Hypothalamus (tissue), 51 donors: ENCODE measurements at regions not wholly inside any gene's neighbourhood (a gene's known extent, or its start where the extent isn't known, plus 50 kb on each side); places are given as distances from the start of the nearest gene placed in this dataset.

Experiments
- DNase-seq, 51 donors: peaks; one replicate each; lab custom pipeline; 2025; lab: John Stamatoyannopoulos, UW

GRCh38 chr3:22296601-22297000, 545.6 kb upstream of the ZNF385D start:
- no peak for DNase-seq

- DNase-seq: no peak
These were observed 546.4 kb upstream of the ZNF385D start for GRCh38 chr3:22297436-22297835.

GRCh38 chr3:22306454-22306853, 555.4 kb upstream of the ZNF385D start:
- no peak for DNase-seq

- no peak for DNase-seq
These were observed 557.9 kb upstream of the ZNF385D start for GRCh38 chr3:22308871-22309270.

GRCh38 chr3:22315925-22316324, 564.9 kb upstream of the ZNF385D start:
- no peak for DNase-seq

GRCh38 chr3:22318325-22318724, 567.3 kb upstream of the ZNF385D start:
- DNase-seq: no peak

GRCh38 chr3:22319446-22319845, 568.4 kb upstream of the ZNF385D start:
- no peak for DNase-seq

- no peak for DNase-seq
These were observed 571.9 kb upstream of the ZNF385D start for GRCh38 chr3:22322861-22323260.

GRCh38 chr3:22326305-22326704, 575.3 kb upstream of the ZNF385D start:
- DNase-seq: no peak

GRCh38 chr3:22334996-22335395, 584.0 kb upstream of the ZNF385D start:
- DNase-seq: no peak

- DNase-seq: no peak
These were observed 598.3 kb upstream of the ZNF385D start for GRCh38 chr3:22349215-22349851.

GRCh38 chr3:22351806-22352205, 600.8 kb upstream of the ZNF385D start:
- DNase-seq: no peak

- DNase-seq: no peak
These were observed 602.1 kb upstream of the ZNF385D start for GRCh38 chr3:22353126-22353525.

- no peak for DNase-seq
These were observed 607.3 kb upstream of the ZNF385D start for GRCh38 chr3:22358334-22358733.

- DNase-seq: no peak
These were observed 609.2 kb upstream of the ZNF385D start for GRCh38 chr3:22360164-22360563.

- DNase-seq: no peak
These were observed 610.0 kb upstream of the ZNF385D start for GRCh38 chr3:22360970-22361369.

- no peak for DNase-seq
These were observed 610.5 kb upstream of the ZNF385D start for GRCh38 chr3:22361521-22361920.

- no peak for DNase-seq
These were observed 613.8 kb upstream of the ZNF385D start for GRCh38 chr3:22364851-22365250.

- no peak for DNase-seq
These were observed 615.8 kb upstream of the ZNF385D start for GRCh38 chr3:22366781-22367180.

- no peak for DNase-seq
These were observed 620.0 kb upstream of the ZNF385D start for GRCh38 chr3:22371036-22371435.

GRCh38 chr3:22371607-22372291, 620.7 kb upstream of the ZNF385D start:
- no peak for DNase-seq

- peak in 1 of 51 donors; percentile 1 for DNase-seq
These were observed 621.5 kb upstream of the ZNF385D start for GRCh38 chr3:22372292-22373062.
